CD4-positive, CD25-positive, alpha-beta regulatory T cell (primary cell): ENCODE measurements at regions not wholly inside any gene's neighbourhood (a gene's known extent, or its start where the extent isn't known, plus 50 kb on each side); places are given as distances from the start of the nearest gene placed in this dataset.
"Not testable (repeated sequence)": the region's sequence is repeated elsewhere in the genome, so short reads cannot be mapped to it uniquely, and the experiment has no call there.

ENCODE experiments used
- ATAC-seq, 2 donors: fragments of 150-1000 bp; cut with Tn5 transposase; one replicate each; pipeline ENCODE4 v1.10.0; 2021; ENCODE audit warnings: low read depth in 2 of 2, moderate number of reproducible peaks in 2 of 2, moderate library complexity in 1 of 2
- DNase-seq, 3 donors: peaks; one replicate each; pipeline versions ENCODE4 v3.0.0 to v3.0.0-alpha.2; 2012 to 2022; ENCODE audit warnings: mixed read lengths in 1 of 3
- H3K27ac ChIP-seq: one replicate; pipeline ENCODE4 v1.7.0; 2013; ENCODE audit warnings: mild to moderate bottlenecking, low read length; ENCODE audit not compliant: insufficient read depth, poor library complexity, severe bottlenecking
- H3K27me3 ChIP-seq: one replicate; pipeline ENCODE4 v1.7.0; 2013; ENCODE audit warnings: low read length; ENCODE audit not compliant: control insufficient read depth, insufficient read depth
- H3K36me3 ChIP-seq: one replicate; pipeline ENCODE4 v1.7.0; 2013; ENCODE audit warnings: mild to moderate bottlenecking, low read length, moderate library complexity; ENCODE audit not compliant: control insufficient read depth, insufficient read depth
- H3K4me1 ChIP-seq: 2 replicates; pipeline ENCODE4 v1.7.0; 2013; ENCODE audit warnings: mild to moderate bottlenecking, low read length; ENCODE audit not compliant: insufficient read depth, control insufficient read depth, poor library complexity, severe bottlenecking
- H3K4me3 ChIP-seq: one replicate; pipeline ENCODE4 v1.7.0; 2013; ENCODE audit warnings: low read depth, mild to moderate bottlenecking, low read length, moderate library complexity
- H3K9me3 ChIP-seq, 2 experiments: 1 replicate in 1 of 2; 2 replicates in 1 of 2; pipeline ENCODE4 v1.7.0; 2013; ENCODE audit warnings: low read length in 2 of 2, mild to moderate bottlenecking in 1 of 2, moderate library complexity in 1 of 2; ENCODE audit not compliant: control insufficient read depth in 2 of 2
- H3K27ac Mint-ChIP-seq, 3 donors: one replicate each; pipeline ENCODE4 v1.8.0; 2020 to 2022; ENCODE audit warnings: mild to moderate bottlenecking in 3 of 3, mixed read lengths in 3 of 3, moderate library complexity in 2 of 3
- H3K27me3 Mint-ChIP-seq: one replicate; pipeline ENCODE4 v1.8.0; 2022; ENCODE audit warnings: mild to moderate bottlenecking, mixed read lengths
- H3K36me3 Mint-ChIP-seq: one replicate; pipeline ENCODE4 v1.8.0; 2020; ENCODE audit warnings: mixed read lengths
- H3K4me1 Mint-ChIP-seq, 4 donors: one replicate each; pipeline ENCODE4 v1.8.0; 2020 to 2022; ENCODE audit warnings: mixed read lengths in 4 of 4, mild to moderate bottlenecking in 1 of 4
- H3K4me3 Mint-ChIP-seq, 4 donors: one replicate each; pipeline ENCODE4 v1.8.0; 2020 to 2022; ENCODE audit warnings: mild to moderate bottlenecking in 4 of 4, mixed read lengths in 4 of 4, moderate library complexity in 3 of 4
- H3K9me3 Mint-ChIP-seq, 7 donors: one replicate each; pipeline ENCODE4 v1.8.0; 2020 to 2022; ENCODE audit warnings: mixed read lengths in 7 of 7, mild to moderate bottlenecking in 3 of 7, moderate library complexity in 2 of 7

GRCh38 chr10:109773288-109774120 is 149.8 kb downstream of the XPNPEP1 start:
- H3K4me3 ChIP-seq: no peak overlapping the region
- no peaks in the 10 kb centered on the region for H3K4me1 Mint-ChIP-seq
- no peak for ATAC-seq
- H3K9me3 ChIP-seq: no peaks in the 10 kb centered on the region
- no peak overlapping the region for H3K4me3 Mint-ChIP-seq
- H3K27ac Mint-ChIP-seq: no peak overlapping the region
- no peaks in the 10 kb centered on the region for H3K36me3 ChIP-seq
- peaks cover 0 to 2% (median 0%) of the 10 kb centered on the region in 7 donors for H3K9me3 Mint-ChIP-seq
- DNase-seq: peak in 1 of 3 donors; percentile 29
- H3K27ac ChIP-seq: no peak overlapping the region
- H3K27me3 ChIP-seq: no peaks in the 10 kb centered on the region
- no peaks in the 10 kb centered on the region for H3K27me3 Mint-ChIP-seq
- no peaks in the 10 kb centered on the region for H3K36me3 Mint-ChIP-seq
- no peaks in the 10 kb centered on the region for H3K4me1 ChIP-seq

- Mint-ChIP-seq H3K27me3 (no peaks in the 10 kb centered on the region), H3K27ac (no peak overlapping the region), H3K9me3 (peaks cover 0 to 2% (median 0%) of the 10 kb centered on the region in 7 donors), H3K36me3 (no peaks in the 10 kb centered on the region), H3K4me3 (no peak overlapping the region), H3K4me1 (no peaks in the 10 kb centered on the region)
- Histone ChIP-seq H3K27me3 (no peaks in the 10 kb centered on the region), H3K36me3 (no peaks in the 10 kb centered on the region), H3K4me1 (no peaks in the 10 kb centered on the region), H3K27ac (no peak overlapping the region), H3K9me3 (no peaks in the 10 kb centered on the region), H3K4me3 (no peak overlapping the region)
- ATAC-seq (no peak), DNase-seq (no peak)
Observed at GRCh38 chr10:109770663-109771062, 152.6 kb downstream of the XPNPEP1 start.

- no peaks in the 10 kb centered on the region for H3K4me1 Mint-ChIP-seq
Observed at GRCh38 chr10:109769966-109770365, 153.3 kb downstream of the XPNPEP1 start.

GRCh38 chr10:109765838-109766237 is 157.5 kb downstream of the XPNPEP1 start:
- Histone ChIP-seq H3K36me3 (no peaks in the 10 kb centered on the region), H3K9me3 (no peaks in the 10 kb centered on the region), H3K27ac (no peak overlapping the region), H3K4me1 (no peaks in the 10 kb centered on the region), H3K4me3 (no peak overlapping the region), H3K27me3 (peaks cover 2% of the 10 kb centered on the region)
- no peak for DNase-seq
- H3K27ac Mint-ChIP-seq: no peak overlapping the region
- peaks cover 0 to 3% (median 0%) of the 10 kb centered on the region in 7 donors for H3K9me3 Mint-ChIP-seq
- H3K27me3 Mint-ChIP-seq: no peaks in the 10 kb centered on the region
- no peaks in the 10 kb centered on the region for H3K36me3 Mint-ChIP-seq
- H3K4me3 Mint-ChIP-seq: no peak overlapping the region
- no peak for ATAC-seq
- H3K4me1 Mint-ChIP-seq: no peaks in the 10 kb centered on the region

More at GRCh38 chr10:109769966-109770365, 153.3 kb downstream of the XPNPEP1 start:
- no peaks in the 10 kb centered on the region for H3K9me3 Mint-ChIP-seq
- no peak overlapping the region for H3K4me3 Mint-ChIP-seq
- DNase-seq (no peak), ATAC-seq (no peak)
- H3K27ac ChIP-seq: no peak overlapping the region
- no peaks in the 10 kb centered on the region for H3K36me3 Mint-ChIP-seq
- no peaks in the 10 kb centered on the region for H3K9me3 ChIP-seq
- H3K36me3 ChIP-seq: no peaks in the 10 kb centered on the region
- H3K27me3 Mint-ChIP-seq: no peaks in the 10 kb centered on the region
- H3K4me1 ChIP-seq: no peaks in the 10 kb centered on the region
- H3K27me3 ChIP-seq: no peaks in the 10 kb centered on the region
- no peak overlapping the region for H3K4me3 ChIP-seq
- no peak overlapping the region for H3K27ac Mint-ChIP-seq

- no peak overlapping the region for H3K27ac Mint-ChIP-seq
- peak in 1 of 2 donors; percentile 16 for ATAC-seq
- H3K4me1 Mint-ChIP-seq: no peaks in the 10 kb centered on the region
- H3K36me3 Mint-ChIP-seq: no peaks in the 10 kb centered on the region
- H3K27ac ChIP-seq: no peak overlapping the region
- peaks cover 2% of the 10 kb centered on the region for H3K27me3 ChIP-seq
- H3K9me3 Mint-ChIP-seq: peaks cover 0 to 5% (median 0%) of the 10 kb centered on the region in 7 donors
- no peaks in the 10 kb centered on the region for H3K4me1 ChIP-seq
- no peaks in the 10 kb centered on the region for H3K36me3 ChIP-seq
- H3K4me3 Mint-ChIP-seq: no peak overlapping the region
- H3K4me3 ChIP-seq: no peak overlapping the region
- peaks cover 5% of the 10 kb centered on the region for H3K27me3 Mint-ChIP-seq
- DNase-seq: no peak
- no peaks in the 10 kb centered on the region for H3K9me3 ChIP-seq
Observed at GRCh38 chr10:109762555-109762954, 160.8 kb downstream of the XPNPEP1 start.

- ATAC-seq, H3K27ac ChIP-seq, DNase-seq, H3K4me1 ChIP-seq, H3K36me3 ChIP-seq, H3K27me3 Mint-ChIP-seq, H3K4me3 ChIP-seq, H3K27me3 ChIP-seq, H3K36me3 Mint-ChIP-seq, H3K4me1 Mint-ChIP-seq, H3K9me3 ChIP-seq, H3K27ac Mint-ChIP-seq: not testable (repeated sequence)
- peaks cover 0 to 11% (median 3%) of the 10 kb centered on the region in 7 donors for H3K9me3 Mint-ChIP-seq
- peak overlapping the region in 1 of 4 donors; percentile 7 for H3K4me3 Mint-ChIP-seq
Observed at GRCh38 chr10:109757670-109758069, 165.6 kb downstream of the XPNPEP1 start.

- no peak overlapping the region for H3K27ac ChIP-seq
- H3K4me3 ChIP-seq: no peak overlapping the region
- no peaks in the 10 kb centered on the region for H3K4me1 ChIP-seq
- Mint-ChIP-seq H3K4me3 (no peak overlapping the region), H3K4me1 (no peaks in the 10 kb centered on the region), H3K36me3 (no peaks in the 10 kb centered on the region), H3K27me3 (no peaks in the 10 kb centered on the region), H3K27ac (no peak overlapping the region), H3K9me3 (peaks cover 0 to 4% (median 0%) of the 10 kb centered on the region in 7 donors)
- H3K9me3 ChIP-seq: no peaks in the 10 kb centered on the region
- no peaks in the 10 kb centered on the region for H3K27me3 ChIP-seq
- H3K36me3 ChIP-seq: no peaks in the 10 kb centered on the region
- no peak for DNase-seq
- no peak for ATAC-seq
Observed at GRCh38 chr10:109746861-109747260, 176.4 kb downstream of the XPNPEP1 start.

GRCh38 chr10:109744020-109744419 is 179.3 kb downstream of the XPNPEP1 start:
- Mint-ChIP-seq H3K36me3 (no peaks in the 10 kb centered on the region), H3K9me3 (peaks cover 0 to 1% (median 0%) of the 10 kb centered on the region in 7 donors)
- ATAC-seq: no peak

More at GRCh38 chr10:109744020-109744419, 179.3 kb downstream of the XPNPEP1 start:
- Mint-ChIP-seq H3K27me3 (no peaks in the 10 kb centered on the region), H3K4me1 (no peaks in the 10 kb centered on the region), H3K27ac (no peak overlapping the region), H3K4me3 (no peak overlapping the region)
- no peaks in the 10 kb centered on the region for H3K36me3 ChIP-seq
- no peak overlapping the region for H3K27ac ChIP-seq
- H3K27me3 ChIP-seq: peaks cover 2% of the 10 kb centered on the region
- H3K4me3 ChIP-seq: no peak overlapping the region
- DNase-seq: no peak
- H3K4me1 ChIP-seq: no peaks in the 10 kb centered on the region
- H3K9me3 ChIP-seq: no peaks in the 10 kb centered on the region
